Keratinocyte (primary cell): ENCODE measurements at regions not wholly inside any gene's neighbourhood (a gene's known extent, or its start where the extent isn't known, plus 50 kb on each side); places are given as distances from the start of the nearest gene placed in this dataset.

ENCODE experiments used
- DNase-seq: peaks from one replicate; pipeline ENCODE4 v3.0.0-alpha.2; 2011; ENCODE audit warnings: low read depth, missing footprints, low spot score
- FAIRE-seq: peaks from 2 replicates; lab custom pipeline; 2011; peaks lifted over from hg19 to GRCh38; lab: Jason Lieb, UNC
- H2AFZ ChIP-seq: 2 replicates; pipeline ENCODE4 v1.6.0; 2012; ENCODE audit warnings: low read length, control low read depth, inconsistent platforms; ENCODE audit not compliant: control insufficient read depth
- H3K27ac ChIP-seq: 2 replicates; pipeline ENCODE4 v1.5.1; 2011; ENCODE audit warnings: low read length; ENCODE audit not compliant: control insufficient read depth, insufficient read depth
- H3K27me3 ChIP-seq: 3 replicates; pipeline ENCODE4 v1.6.0; 2011; ENCODE audit warnings: low read length; ENCODE audit not compliant: control insufficient read depth, insufficient read depth; ENCODE audit errors: extremely low read depth
- H3K36me3 ChIP-seq, 2 experiments: 2 replicates in 1 of 2; 3 replicates in 1 of 2; pipeline ENCODE4 v1.5.1; 2011; ENCODE audit warnings: low read length in 2 of 2, mild to moderate bottlenecking in 1 of 2; ENCODE audit not compliant: control insufficient read depth in 2 of 2, insufficient read depth in 2 of 2; ENCODE audit errors: extremely low read depth in 1 of 2
- H3K4me1 ChIP-seq: 3 replicates; pipeline ENCODE4 v1.5.1; 2011; ENCODE audit warnings: low read length; ENCODE audit not compliant: control insufficient read depth, insufficient read depth; ENCODE audit errors: extremely low read depth
- H3K4me2 ChIP-seq: 3 replicates; pipeline ENCODE4 v1.6.0; 2011; ENCODE audit warnings: low read depth, low read length; ENCODE audit not compliant: control insufficient read depth, insufficient read depth; ENCODE audit errors: extremely low read depth
- H3K4me3 ChIP-seq, 3 experiments: fragments of 200-600 bp in 1 of 3; sonication (generic) in 1 of 3; 2 replicates in 2 of 3; 3 replicates in 1 of 3; pipeline ENCODE4 v1.5.1; 2011 to 2016; ENCODE audit warnings: low read length in 3 of 3, mild to moderate bottlenecking in 3 of 3, control low read depth in 2 of 3, inconsistent platforms in 1 of 3, low read depth in 1 of 3, mixed read lengths in 1 of 3, mixed run types in 1 of 3, moderate library complexity in 1 of 3; ENCODE audit not compliant: control insufficient read depth in 2 of 3, insufficient read depth in 2 of 3; ENCODE audit errors: extremely low read depth in 1 of 3
- H3K79me2 ChIP-seq: 2 replicates; pipeline ENCODE4 v1.6.0; 2012; ENCODE audit warnings: low read length; ENCODE audit not compliant: control insufficient read depth, insufficient read depth
- H3K9ac ChIP-seq: 3 replicates; pipeline ENCODE4 v1.6.0; 2011; ENCODE audit warnings: low read length; ENCODE audit not compliant: control insufficient read depth, insufficient read depth; ENCODE audit errors: extremely low read depth
- H3K9me1 ChIP-seq: 3 replicates; pipeline ENCODE4 v1.6.0; 2011; ENCODE audit warnings: low read length; ENCODE audit not compliant: control insufficient read depth, insufficient read depth; ENCODE audit errors: extremely low read depth
- H3K9me3 ChIP-seq: 2 replicates; pipeline ENCODE4 v1.5.1; 2012; ENCODE audit warnings: low read depth, low read length; ENCODE audit not compliant: control insufficient read depth
- H4K20me1 ChIP-seq: 3 replicates; pipeline ENCODE4 v1.6.0; 2011; ENCODE audit warnings: low read length; ENCODE audit not compliant: control insufficient read depth, insufficient read depth; ENCODE audit errors: extremely low read depth
- EZH2 ChIP-seq: IDR thresholded peaks from one replicate; pipeline ENCODE4 v1.6.1; 2012; ENCODE audit warnings: inconsistent platforms, mild to moderate bottlenecking, low read length, moderate library complexity
- dilution Hi-C: fragments of 300-500 bp; cut with MboI; formaldehyde crosslinking; loops from one replicate; pipeline ENCODE4 v1.7.0; 2020; ENCODE audit warnings: low sequenced_read_pairs; ENCODE audit not compliant: extremely low pct_ligation_motif_present
- TF ChIP-seq, protein P1 (sequence below), 3 experiments: IDR thresholded peaks in 1 of 3; conservative IDR thresholded peaks in 1 of 3; optimal IDR thresholded peaks in 1 of 3; 2 replicates in 2 of 3; 3 replicates in 1 of 3; pipeline versions ENCODE3 to v1.5.1; 2011; ENCODE audit warnings: low read length in 3 of 3, mild to moderate bottlenecking in 3 of 3, moderate library complexity in 2 of 3, control low read depth in 1 of 3, inconsistent platforms in 1 of 3; ENCODE audit not compliant: insufficient read depth in 2 of 3; ENCODE audit errors: extremely low read depth in 1 of 3

DNA sequence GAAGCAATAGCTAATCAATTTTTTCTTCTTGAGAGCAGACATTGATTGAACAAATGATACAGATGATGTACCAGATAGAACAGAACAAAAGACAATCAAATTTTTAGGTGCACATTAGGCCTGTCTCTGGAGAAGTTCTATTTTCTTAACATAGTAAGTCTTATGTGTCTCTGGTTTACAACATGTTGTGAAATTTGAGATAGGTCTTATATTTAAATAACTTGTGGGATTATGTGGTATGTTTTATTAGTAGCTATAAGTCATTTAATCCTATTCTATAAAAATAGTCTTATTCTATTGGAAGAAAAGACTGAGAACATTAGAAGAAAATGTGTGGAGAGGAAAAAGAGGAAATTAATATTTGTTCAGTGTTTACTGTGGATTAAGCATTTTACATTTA, 358.0 kb downstream of the ATP23 start:
- FAIRE-seq (no peak), DNase-seq (no peak)
- H3K9ac ChIP-seq, result no peak overlapping the region
- no peak overlapping the region for H3K27ac ChIP-seq
- no peaks in the 10 kb centered on the region for H3K9me3 ChIP-seq
- no peaks in the 10 kb centered on the region for H3K9me1 ChIP-seq
- TF ChIP-seq, protein P1, sequence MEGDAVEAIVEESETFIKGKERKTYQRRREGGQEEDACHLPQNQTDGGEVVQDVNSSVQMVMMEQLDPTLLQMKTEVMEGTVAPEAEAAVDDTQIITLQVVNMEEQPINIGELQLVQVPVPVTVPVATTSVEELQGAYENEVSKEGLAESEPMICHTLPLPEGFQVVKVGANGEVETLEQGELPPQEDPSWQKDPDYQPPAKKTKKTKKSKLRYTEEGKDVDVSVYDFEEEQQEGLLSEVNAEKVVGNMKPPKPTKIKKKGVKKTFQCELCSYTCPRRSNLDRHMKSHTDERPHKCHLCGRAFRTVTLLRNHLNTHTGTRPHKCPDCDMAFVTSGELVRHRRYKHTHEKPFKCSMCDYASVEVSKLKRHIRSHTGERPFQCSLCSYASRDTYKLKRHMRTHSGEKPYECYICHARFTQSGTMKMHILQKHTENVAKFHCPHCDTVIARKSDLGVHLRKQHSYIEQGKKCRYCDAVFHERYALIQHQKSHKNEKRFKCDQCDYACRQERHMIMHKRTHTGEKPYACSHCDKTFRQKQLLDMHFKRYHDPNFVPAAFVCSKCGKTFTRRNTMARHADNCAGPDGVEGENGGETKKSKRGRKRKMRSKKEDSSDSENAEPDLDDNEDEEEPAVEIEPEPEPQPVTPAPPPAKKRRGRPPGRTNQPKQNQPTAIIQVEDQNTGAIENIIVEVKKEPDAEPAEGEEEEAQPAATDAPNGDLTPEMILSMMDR (optimal IDR thresholded peaks at IDR 0.05 in 1 of 3, IDR thresholded peaks at IDR 0.05 in 1 of 3, conservative IDR thresholded peaks at IDR 0.05 in 1 of 3; ENCODE audit: extremely low read depth in 1 of 3, insufficient read depth in 2 of 3, low read length in 3 of 3), result no peak
- TF ChIP-seq EZH2, result no peak
- no peaks in the 10 kb centered on the region for H3K27me3 ChIP-seq
- H3K4me2 ChIP-seq, result no peak overlapping the region
- H3K4me1 ChIP-seq, result no peaks in the 10 kb centered on the region
- no peaks in the 10 kb centered on the region for H3K36me3 ChIP-seq
- H3K4me3 ChIP-seq, result no peak overlapping the region
- dilution Hi-C loops, result no loop called here
- no peaks in the 10 kb centered on the region for H3K79me2 ChIP-seq
- H4K20me1 ChIP-seq, result no peaks in the 10 kb centered on the region
- no peak overlapping the region for H2AFZ ChIP-seq

DNA sequence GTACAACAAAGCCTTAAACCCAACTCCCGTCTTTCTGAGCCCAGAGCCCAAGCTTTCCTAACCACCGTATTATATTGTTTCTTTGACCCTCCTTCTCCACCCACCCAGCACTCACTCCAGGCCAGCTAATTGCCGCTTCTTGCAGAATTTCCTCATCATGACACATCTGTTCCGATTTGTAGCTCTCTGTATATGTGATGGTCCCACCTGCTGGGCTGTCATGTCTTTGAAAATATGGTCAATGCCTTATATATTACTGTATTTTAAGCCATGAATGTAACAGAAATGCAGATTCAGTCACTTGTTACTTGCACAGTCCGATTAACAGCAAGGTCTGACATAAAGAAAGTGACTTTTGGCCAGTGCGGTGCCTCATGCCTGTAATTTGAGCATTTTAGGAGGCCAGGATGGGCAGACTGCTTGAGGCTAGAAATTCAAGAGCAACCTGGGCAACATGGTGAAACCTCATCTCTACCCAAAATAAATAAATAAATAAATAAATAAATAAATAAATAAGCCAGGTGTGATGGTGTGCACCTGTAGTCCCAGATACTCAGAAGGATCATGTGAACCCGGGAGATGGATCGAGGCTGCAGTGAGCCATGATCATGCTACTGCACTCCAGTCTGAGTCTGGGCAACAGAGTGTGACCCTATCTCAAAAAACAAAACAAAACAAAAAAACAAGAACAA, 359.8 kb downstream of the ATP23 start:
- TF ChIP-seq, protein P1 (optimal IDR thresholded peaks at IDR 0.05 in 1 of 3, IDR thresholded peaks at IDR 0.05 in 1 of 3, conservative IDR thresholded peaks at IDR 0.05 in 1 of 3; ENCODE audit: extremely low read depth in 1 of 3, insufficient read depth in 2 of 3, low read length in 3 of 3), result no peak
- no peak for TF ChIP-seq EZH2

More for the DNA sequence above, 359.8 kb downstream of the ATP23 start:
- no peak for DNase-seq
- FAIRE-seq, result no peak
- Histone ChIP-seq H3K36me3 (no peaks in the 10 kb centered on the region), H3K4me2 (no peak overlapping the region), H4K20me1 (no peaks in the 10 kb centered on the region), H3K4me1 (no peaks in the 10 kb centered on the region), H3K4me3 (no peak overlapping the region), H3K9ac (no peak overlapping the region), H3K27ac (no peak overlapping the region), H3K27me3 (no peaks in the 10 kb centered on the region), H2AFZ (no peak overlapping the region), H3K79me2 (no peaks in the 10 kb centered on the region), H3K9me3 (no peaks in the 10 kb centered on the region), H3K9me1 (no peaks in the 10 kb centered on the region)
- dilution Hi-C loops, result no loop called here
